Body of pancreas (tissue), 4 donors: ENCODE measurements at regions not wholly inside any gene's neighbourhood (a gene's known extent, or its start where the extent isn't known, plus 50 kb on each side); places are given as distances from the start of the nearest gene placed in this dataset.
"Not testable (repeated sequence)": the region's sequence is repeated elsewhere in the genome, so short reads cannot be mapped to it uniquely, and the experiment has no call there.

ENCODE experiments used
- POLR2A ChIP-seq, 3 donors: fragments of 450-650 bp; IDR thresholded peaks; one replicate each; pipeline ENCODE4 v1.6.1; 2016; ENCODE audit warnings: antibody characterized with exemption in 3 of 3, mild to moderate bottlenecking in 2 of 3
- TF ChIP-seq, protein P1 (sequence below), 7 experiments: fragments of 450-650 bp in 4 of 7; fragments of 200-600 bp in 3 of 7; sonication (generic) in 3 of 7; IDR thresholded peaks; one replicate each; pipeline ENCODE4 v1.5.1; 2016 to 2019; ENCODE audit warnings: antibody characterized with exemption in 7 of 7

DNA sequence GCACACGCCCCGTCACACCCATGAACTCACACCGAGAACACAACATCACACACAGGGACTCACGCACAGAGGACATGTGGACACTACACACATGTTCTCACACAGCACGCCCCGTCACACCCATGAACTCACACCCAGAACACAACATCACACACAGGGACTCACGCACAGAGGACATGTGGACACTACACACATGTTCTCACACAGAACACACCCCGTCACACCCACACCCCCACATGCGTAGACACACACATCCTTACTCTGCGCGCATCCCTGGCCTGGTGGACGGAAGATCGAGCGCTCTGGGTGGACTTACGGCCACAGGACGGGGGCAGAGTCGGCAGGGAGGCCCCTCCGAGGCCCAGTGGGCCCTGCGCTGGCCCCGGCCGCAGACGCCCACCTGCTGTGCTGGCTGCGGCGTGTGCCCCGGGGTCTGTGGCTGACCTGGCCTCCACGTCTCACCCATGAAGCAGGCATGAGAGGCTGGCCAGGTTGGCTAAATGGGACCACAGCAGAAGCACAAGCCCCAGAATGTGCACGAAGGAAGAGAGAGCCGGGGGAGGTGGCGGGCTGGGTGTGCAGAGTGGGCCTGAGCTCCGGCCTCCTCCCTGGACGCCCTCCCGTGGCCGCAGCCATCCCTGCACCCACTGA, 125.5 kb downstream of the METRNL start:
- TF ChIP-seq, protein P1, sequence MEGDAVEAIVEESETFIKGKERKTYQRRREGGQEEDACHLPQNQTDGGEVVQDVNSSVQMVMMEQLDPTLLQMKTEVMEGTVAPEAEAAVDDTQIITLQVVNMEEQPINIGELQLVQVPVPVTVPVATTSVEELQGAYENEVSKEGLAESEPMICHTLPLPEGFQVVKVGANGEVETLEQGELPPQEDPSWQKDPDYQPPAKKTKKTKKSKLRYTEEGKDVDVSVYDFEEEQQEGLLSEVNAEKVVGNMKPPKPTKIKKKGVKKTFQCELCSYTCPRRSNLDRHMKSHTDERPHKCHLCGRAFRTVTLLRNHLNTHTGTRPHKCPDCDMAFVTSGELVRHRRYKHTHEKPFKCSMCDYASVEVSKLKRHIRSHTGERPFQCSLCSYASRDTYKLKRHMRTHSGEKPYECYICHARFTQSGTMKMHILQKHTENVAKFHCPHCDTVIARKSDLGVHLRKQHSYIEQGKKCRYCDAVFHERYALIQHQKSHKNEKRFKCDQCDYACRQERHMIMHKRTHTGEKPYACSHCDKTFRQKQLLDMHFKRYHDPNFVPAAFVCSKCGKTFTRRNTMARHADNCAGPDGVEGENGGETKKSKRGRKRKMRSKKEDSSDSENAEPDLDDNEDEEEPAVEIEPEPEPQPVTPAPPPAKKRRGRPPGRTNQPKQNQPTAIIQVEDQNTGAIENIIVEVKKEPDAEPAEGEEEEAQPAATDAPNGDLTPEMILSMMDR (IDR thresholded peaks at IDR 0.05): not testable (repeated sequence)
- TF ChIP-seq POLR2A (IDR thresholded peaks at IDR 0.05): not testable (repeated sequence)
